NB4 (cell line): ENCODE measurements at regions not wholly inside any gene's neighbourhood (a gene's known extent, or its start where the extent isn't known, plus 50 kb on each side); places are given as distances from the start of the nearest gene placed in this dataset.

Experiments
- DNase-seq: peaks from one replicate; pipeline ENCODE4 v3.0.0; 2010; ENCODE audit warnings: low read depth
- H3K4me3 ChIP-seq: one replicate; pipeline ENCODE4 v1.5.1; 2011; ENCODE audit warnings: mild to moderate bottlenecking, low read depth, low read length, moderate library complexity
- MYC ChIP-seq: IDR thresholded peaks from 2 replicates; pipeline ENCODE4 v1.6.1; 2011; ENCODE audit warnings: low read depth, low read length
- POLR2A ChIP-seq: IDR thresholded peaks from 2 replicates; pipeline ENCODE4 v1.6.1; 2011; ENCODE audit warnings: mild to moderate bottlenecking; ENCODE audit not compliant: insufficient read length; ENCODE audit errors: extremely low read depth
- TF ChIP-seq, protein P1 (sequence below): IDR thresholded peaks from one replicate; pipeline ENCODE4 v1.5.1; 2012; ENCODE audit warnings: low read depth, low read length
- TF ChIP-seq, protein P2 (sequence below): IDR thresholded peaks from 2 replicates; pipeline ENCODE4 v1.6.1; 2011; ENCODE audit warnings: low read depth, low read length

DNA sequence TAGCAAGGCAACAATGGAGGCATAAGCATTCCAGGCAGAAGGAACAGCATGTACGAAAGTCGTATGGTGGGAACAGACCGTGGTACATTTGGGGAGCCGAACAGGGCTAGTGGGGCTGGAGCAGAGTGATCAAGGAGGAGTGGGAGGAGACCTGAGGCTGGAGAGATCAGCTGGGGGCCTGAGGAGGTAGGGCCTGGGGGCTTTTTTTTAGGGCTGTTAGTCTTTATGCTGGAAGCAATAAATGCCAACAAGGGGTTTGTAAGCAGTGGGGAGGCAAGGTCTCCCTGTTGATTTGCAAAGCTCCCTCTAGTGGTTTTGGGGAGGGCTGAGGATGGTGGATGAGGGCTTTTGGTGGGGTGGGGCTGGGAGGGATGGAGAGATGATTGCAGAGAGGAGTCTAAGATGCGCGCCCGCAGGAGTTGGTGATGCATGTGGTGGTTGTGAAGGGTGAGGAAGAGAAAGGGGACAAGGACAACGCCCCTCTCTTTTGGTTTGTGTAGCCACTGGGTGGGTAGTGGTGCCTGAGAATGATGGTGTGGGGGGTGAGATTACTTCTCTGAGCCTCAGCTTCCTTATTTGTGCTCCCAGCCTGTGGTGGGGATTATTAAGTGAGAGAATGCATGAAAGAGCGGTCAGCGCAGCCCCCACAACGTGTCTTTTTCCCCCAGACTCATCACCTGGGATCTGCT is 74.1 kb upstream of the TOX2 start:
- peak; percentile 72 for DNase-seq
- H3K4me3 ChIP-seq, result no peak overlapping the region
- TF ChIP-seq, protein P1, sequence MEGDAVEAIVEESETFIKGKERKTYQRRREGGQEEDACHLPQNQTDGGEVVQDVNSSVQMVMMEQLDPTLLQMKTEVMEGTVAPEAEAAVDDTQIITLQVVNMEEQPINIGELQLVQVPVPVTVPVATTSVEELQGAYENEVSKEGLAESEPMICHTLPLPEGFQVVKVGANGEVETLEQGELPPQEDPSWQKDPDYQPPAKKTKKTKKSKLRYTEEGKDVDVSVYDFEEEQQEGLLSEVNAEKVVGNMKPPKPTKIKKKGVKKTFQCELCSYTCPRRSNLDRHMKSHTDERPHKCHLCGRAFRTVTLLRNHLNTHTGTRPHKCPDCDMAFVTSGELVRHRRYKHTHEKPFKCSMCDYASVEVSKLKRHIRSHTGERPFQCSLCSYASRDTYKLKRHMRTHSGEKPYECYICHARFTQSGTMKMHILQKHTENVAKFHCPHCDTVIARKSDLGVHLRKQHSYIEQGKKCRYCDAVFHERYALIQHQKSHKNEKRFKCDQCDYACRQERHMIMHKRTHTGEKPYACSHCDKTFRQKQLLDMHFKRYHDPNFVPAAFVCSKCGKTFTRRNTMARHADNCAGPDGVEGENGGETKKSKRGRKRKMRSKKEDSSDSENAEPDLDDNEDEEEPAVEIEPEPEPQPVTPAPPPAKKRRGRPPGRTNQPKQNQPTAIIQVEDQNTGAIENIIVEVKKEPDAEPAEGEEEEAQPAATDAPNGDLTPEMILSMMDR, result peak; percentile 70
- TF ChIP-seq, protein P2, sequence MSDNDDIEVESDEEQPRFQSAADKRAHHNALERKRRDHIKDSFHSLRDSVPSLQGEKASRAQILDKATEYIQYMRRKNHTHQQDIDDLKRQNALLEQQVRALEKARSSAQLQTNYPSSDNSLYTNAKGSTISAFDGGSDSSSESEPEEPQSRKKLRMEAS, result no peak
- no peak for TF ChIP-seq POLR2A

DNA sequence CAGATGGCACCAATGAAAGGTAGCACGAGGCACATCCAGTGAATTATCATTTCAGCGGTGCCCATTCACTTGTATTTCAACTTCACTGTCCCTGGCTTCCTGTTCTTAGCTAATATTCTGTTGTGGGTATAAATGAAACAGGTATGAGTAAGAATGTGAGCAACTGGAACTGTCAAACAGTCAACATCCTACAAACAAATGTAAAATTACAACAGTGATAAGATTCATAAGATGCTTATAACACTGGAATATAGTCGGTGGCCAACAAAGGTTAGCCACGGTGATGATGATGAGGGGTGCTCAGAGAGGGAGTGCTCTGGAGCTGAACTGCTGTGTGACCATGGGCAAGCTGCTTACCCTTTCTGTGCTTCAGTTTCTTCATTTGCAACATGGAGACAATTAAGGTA is 74.9 kb upstream of the TOX2 start:
- DNase-seq, result no peak
- TF ChIP-seq, protein P2, result no peak
- TF ChIP-seq, protein P1, result no peak
- no peak for TF ChIP-seq MYC
- H3K4me3 ChIP-seq, result no peak overlapping the region

DNA sequence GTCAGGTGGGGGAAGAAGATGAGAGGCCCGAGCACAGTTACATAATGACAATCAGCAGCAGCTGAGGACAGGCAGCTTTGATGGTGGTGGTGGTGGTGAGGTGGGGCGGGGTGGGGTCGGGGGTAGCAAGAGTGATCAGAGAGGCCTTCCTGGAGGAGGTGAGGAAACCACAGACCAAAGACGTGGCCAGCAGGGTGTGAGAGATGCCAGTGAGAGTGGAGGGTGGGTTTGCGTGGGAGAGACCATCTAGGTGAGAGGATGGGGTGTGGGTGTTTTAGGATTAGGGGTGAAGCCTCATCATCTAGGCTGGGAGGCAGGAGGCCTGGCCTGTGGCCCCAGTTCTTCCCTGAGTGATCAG is 76.0 kb upstream of the TOX2 start:
- no peak for DNase-seq
- H3K4me3 ChIP-seq, result no peak overlapping the region
- TF ChIP-seq POLR2A, result no peak
- TF ChIP-seq MYC, result no peak
- TF ChIP-seq, protein P2, result no peak
- TF ChIP-seq, protein P1, result no peak

DNA sequence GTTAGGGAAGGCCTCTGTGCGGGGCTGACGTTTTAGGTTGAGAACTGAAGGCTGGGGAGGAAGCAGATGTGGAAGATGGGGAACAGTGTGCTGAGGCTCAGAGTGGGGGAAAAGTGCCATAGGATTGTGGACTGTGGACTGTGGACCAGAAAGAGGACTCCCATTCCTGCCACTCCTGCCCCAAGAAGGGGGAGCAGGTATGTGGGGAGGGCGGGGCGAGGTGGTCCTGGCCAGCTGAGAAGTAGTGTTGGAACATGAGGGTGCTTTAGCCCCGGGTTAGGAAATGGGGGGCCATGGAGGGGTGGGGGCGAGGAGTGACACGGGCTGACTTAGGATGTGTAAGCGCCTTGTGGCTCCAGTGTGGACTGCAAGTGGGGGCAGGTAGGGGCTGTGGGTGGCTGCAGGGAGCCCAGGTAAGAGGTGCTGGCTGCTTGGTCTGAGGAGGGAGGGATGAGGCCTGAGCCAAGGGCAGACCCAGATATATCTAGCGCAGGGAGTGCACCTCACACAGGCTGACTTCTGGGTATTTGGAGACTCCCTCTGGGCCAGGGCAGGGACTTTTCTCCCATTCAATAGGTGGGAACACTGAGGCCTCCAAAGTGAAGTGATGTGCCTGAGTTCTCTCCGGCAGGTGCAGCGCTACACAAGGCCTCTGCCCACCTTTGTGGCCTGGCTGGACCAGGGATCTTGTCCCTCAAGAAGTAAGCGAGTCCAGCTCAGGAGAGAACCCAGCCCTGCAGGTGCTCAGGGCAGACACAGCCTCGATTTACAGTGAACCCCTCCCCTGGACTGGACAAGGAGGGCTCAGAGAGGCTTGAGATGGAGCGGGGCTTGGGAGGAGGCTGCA is 76.6 kb upstream of the TOX2 start:
- TF ChIP-seq MYC (no peak), POLR2A (no peak)
- TF ChIP-seq, protein P1, result no peak
- TF ChIP-seq, protein P2, result no peak
- no peak overlapping the region for H3K4me3 ChIP-seq
- DNase-seq, result no peak

DNA sequence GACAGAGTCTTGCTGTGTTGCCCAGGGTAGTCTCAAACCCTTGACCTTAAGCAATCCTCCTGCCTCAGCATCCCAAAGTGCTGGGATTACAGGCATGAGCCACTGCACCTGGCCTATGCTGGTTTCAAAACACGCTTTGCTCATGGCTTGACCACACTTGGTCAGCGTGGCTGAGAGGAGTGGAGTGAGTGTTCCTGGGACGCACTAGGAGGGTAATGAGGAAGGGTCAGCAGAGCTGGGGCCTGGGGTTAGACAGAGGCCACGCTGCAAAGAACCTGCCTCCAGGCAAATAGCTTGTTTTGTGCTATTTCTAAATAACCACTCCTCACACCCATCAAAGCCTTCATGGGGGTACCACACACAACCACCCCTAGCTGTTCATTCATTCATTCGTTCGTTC is 77.9 kb upstream of the TOX2 start:
- no peak overlapping the region for H3K4me3 ChIP-seq
- no peak for DNase-seq
- no peak for TF ChIP-seq MYC
- TF ChIP-seq, protein P2, result no peak
- TF ChIP-seq, protein P1, result no peak
- TF ChIP-seq POLR2A, result no peak
